ENCODE measurements at regions not wholly inside any gene's neighbourhood (a gene's known extent, or its start where the extent isn't known, plus 50 kb on each side); places are given as distances from the start of the nearest gene placed in this dataset.

DNA sequence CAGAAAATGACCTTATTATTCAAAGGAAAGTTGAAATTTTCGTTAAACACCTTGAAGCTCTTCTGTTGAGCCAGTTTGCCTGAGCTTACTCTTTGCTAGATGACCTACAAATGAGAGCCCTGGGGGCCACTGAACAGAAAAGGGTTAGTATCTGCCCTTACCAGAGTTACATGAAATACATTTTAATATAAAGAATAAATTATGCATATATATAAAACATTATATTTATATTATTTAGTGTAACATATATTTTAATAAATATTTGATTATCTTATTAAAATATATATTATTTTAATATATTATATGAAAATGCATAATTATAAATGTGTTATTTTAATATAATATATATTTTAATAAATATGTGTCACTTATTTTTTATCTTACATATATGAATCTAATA is 628.4 kb upstream of the TPK1 start:
- TF ChIP-seq, protein P1, sequence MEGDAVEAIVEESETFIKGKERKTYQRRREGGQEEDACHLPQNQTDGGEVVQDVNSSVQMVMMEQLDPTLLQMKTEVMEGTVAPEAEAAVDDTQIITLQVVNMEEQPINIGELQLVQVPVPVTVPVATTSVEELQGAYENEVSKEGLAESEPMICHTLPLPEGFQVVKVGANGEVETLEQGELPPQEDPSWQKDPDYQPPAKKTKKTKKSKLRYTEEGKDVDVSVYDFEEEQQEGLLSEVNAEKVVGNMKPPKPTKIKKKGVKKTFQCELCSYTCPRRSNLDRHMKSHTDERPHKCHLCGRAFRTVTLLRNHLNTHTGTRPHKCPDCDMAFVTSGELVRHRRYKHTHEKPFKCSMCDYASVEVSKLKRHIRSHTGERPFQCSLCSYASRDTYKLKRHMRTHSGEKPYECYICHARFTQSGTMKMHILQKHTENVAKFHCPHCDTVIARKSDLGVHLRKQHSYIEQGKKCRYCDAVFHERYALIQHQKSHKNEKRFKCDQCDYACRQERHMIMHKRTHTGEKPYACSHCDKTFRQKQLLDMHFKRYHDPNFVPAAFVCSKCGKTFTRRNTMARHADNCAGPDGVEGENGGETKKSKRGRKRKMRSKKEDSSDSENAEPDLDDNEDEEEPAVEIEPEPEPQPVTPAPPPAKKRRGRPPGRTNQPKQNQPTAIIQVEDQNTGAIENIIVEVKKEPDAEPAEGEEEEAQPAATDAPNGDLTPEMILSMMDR (conservative IDR thresholded peaks at IDR 0.05; ENCODE audit: low read length) = no peak
- no peak for TF ChIP-seq EZH2phosphoT487 (IDR thresholded peaks at IDR 0.05; ENCODE audit: borderline replicate concordance, low read depth, low read length)

Data from OCI-LY7 (cell line).